Medulla oblongata (tissue), 1 donor: ENCODE measurements at regions not wholly inside any gene's neighbourhood (a gene's known extent, or its start where the extent isn't known, plus 50 kb on each side); places are given as distances from the start of the nearest gene placed in this dataset.

ENCODE experiments used
- DNase-seq: peaks from one replicate; pipeline ENCODE4 v3.0.0-alpha.2; 2015; ENCODE audit errors: extremely low spot score

- DNase-seq, result no peak
Observed at GRCh38 chr4:124219389-124219788, 493.1 kb downstream of the ANKRD50 start.

DNA sequence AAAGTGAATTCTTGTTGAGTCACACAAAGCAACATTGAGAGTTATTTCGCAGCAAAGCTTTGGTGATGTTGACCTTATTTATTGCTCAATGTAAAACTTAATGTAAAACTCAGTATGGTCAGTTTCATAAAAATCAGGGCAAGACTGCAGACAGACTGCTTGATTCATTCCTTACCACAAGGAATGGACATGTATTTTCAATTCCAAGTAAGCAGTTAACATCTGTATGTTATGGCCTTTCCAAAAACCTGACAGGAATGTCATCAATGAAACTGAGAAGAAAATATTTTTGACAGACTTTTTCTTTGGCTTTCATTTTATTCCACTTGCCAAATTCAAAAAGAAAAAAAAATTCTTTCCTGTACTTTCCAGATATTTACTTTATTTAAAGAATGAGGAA lies 488.3 kb downstream of the ANKRD50 start:
- DNase-seq, result no peak

DNA sequence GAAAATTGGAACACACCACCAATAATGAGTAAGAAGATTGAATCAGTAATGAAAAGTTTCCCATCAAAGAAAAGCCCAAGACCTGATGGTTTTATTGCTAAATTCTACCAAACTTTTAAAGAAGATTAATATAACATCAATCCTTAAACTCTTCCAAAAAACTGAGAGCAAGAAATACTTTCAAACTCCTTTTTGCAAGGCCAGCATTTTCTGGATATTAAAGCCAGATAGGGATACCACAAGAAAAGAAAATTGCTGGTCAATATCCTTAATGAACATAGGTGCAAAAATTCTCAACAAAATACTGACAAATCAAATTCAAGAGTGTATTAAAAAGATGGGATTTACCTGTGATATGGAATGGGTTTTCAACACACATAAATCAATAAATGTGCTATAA lies 484.6 kb downstream of the ANKRD50 start:
- no peak for DNase-seq

DNA sequence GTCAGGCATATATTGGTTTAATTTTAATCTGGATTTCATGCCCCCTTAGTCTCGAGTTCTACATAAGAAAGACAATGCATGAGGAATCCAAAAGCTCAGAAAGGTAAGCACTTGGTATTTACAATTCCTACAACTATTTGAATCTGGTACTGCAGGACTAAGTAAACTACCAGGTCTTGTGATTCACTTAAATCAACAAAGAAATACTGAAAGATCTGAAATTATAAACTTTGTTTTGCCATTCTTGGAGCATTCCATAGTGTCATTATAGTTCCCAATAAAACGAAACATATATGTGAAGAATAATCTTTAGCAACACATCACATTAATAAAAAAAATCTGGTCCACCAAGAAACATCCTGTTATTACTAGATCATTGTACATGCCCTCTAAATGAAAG lies 482.3 kb downstream of the ANKRD50 start:
- DNase-seq, result no peak

DNA sequence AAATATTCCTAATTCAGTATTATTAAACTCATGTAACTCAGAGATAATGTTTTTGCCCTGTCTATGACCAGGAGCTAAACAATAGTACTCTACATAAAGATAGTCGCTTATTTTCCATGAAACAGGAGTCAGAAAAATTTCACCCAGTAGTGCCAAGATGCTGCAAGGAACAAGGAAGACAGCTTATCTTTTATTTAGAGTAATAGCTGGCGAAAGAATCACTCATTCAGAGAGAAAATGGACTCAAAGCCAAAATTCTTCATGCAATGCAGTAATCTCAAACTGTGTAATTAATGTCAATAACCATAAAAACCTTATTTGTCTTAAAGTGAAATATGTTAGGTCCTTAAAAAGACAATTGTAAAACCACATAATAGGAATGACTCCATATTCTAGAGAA lies 477.8 kb downstream of the ANKRD50 start:
- DNase-seq, result no peak

GRCh38 chr4:124243671-124244366 lies 468.7 kb downstream of the ANKRD50 start:
- DNase-seq, result no peak

DNA sequence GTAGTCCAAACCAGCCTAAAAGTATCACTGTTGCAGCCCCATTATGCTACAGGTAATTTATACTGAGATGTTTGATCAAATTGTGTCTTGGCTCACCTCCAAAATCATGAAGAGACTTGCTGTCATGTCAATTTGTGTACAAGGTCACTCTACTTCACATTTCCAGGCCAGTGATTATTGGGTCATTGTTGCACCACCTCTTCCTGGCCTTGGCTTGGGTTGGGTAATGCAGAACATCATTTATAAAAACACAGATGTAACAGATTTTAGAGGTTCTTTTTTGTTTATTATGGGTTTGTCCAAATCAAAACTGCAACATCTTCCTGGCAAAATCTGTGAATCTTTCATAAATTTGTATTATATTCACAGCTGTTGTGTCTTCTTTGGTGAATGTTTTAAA lies 459.5 kb downstream of the ANKRD50 start:
- DNase-seq, result no peak

DNA sequence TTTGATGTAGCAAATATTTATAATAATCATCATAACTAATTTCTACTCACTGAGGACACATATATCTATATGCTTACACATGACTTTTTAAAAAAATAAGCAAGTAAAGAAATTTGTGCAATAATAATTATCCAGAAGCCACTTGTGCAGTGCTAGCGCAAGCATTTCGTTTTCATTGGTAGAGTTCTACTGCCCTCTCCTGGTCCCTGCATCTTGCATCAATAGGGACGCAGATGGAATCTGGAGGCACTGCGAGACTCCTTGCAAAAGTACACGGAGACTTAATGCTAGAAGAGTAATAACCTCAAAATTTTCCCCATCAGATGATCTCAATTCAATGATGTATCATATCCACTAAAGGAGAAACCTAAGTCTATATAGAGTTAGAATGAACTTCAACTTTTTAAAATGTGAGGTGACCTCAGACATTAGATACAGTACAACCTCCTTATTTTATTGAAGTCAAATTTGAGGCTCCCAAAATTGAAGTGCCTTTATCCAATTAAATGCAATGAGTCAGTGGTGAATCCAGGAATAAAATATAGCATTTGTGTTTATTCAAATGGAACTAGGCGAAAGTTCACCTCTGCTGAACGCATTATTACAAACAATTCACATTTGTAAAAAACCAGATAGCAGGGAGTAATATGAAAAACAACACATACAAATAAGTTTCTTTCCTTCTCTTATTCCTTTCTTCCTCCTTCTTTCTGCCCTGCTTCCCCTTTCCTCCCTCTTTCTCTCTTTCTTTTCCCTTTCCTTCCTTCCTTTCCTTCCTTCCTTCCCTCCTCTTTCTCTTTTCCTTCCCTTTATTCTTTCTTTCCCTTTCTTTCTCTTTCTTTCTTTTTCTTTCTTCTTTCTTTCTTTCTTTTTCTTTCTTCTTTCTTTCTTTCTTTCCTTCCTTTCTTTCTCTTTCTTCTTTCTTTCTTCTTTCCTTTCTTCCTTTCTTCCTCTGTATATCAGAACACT lies 450.0 kb downstream of the ANKRD50 start:
- peak; percentile 82 for DNase-seq

DNA sequence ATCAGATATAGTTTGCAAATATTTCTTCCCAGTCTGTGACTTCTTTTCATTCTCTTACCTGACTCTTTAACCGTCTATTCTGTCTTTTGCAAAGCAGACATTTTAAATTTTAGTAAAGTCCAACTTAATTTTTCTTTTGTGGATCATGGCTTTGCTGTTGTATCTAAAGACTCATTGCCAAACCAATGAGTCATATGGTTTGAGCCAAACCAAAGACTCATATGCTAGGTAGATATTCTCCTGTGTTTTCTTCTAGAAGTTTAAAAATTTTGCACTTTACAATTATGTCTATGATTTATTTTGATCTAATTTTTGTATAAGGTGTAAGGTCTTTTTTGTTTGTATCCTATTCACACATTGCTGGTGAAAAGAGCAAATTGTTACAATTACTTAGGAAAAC lies 446.8 kb downstream of the ANKRD50 start:
- DNase-seq, result no peak

DNA sequence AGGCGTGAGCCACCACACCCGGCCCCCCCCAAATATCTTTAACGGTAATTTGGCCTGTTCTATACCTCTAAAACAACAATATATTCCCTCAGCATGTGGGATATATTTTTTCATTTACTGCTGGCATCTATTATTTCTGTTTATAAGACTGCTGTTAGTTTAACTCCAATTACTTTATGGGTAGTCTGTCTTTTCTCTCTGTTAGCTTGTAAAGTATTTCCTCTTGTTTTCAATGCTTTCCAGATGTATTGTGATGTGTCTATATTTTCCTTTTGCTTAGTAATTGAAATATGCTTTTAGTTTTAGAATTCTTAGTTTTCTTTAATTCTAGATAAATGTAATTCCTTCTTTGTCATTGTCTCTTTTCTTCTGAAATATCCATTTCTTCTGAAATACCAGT lies 445.8 kb downstream of the ANKRD50 start:
- no peak for DNase-seq

GRCh38 chr4:124276461-124276860 lies 436.1 kb downstream of the ANKRD50 start:
- DNase-seq, result no peak

GRCh38 chr4:124277691-124278090 lies 434.8 kb downstream of the ANKRD50 start:
- no peak for DNase-seq

DNA sequence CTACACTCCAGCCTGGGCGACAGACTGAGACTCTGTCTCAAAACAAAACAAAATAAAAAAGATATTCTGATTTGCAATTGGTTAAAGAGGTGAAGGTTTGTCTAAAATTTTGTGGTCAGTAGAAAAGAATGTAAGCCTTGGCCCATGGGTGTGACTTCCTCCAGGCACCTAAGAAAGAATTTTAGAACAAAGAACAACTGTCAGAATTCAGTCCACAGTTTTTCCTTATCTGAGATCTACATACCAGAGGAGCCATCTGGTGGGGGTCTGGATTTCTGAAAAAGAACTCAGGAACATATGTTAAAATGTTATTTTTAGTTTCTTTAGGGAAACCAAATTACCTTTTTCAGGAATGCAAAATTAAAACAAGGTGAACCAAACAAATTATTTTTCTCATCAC lies 434.1 kb downstream of the ANKRD50 start:
- DNase-seq, result no peak

DNA sequence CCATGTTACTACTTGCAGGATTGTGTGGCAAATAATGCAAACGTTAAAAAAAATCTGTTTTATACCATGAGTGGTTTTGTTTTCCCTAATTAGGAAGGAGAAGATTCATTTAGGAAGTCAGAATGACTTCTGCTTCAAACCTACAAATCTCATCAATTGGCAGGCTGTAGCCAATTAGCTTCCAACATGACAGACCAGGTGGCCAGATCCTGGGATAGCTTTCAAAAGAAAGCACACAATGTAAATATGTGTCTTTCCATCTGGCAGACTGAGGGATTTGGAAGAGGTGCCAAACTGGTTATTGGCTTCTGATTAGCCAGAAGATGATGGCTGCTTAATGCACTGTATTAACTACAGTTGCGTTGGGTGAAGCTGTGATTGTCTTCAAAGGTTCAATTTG lies 432.8 kb downstream of the ANKRD50 start:
- DNase-seq, result no peak

DNA sequence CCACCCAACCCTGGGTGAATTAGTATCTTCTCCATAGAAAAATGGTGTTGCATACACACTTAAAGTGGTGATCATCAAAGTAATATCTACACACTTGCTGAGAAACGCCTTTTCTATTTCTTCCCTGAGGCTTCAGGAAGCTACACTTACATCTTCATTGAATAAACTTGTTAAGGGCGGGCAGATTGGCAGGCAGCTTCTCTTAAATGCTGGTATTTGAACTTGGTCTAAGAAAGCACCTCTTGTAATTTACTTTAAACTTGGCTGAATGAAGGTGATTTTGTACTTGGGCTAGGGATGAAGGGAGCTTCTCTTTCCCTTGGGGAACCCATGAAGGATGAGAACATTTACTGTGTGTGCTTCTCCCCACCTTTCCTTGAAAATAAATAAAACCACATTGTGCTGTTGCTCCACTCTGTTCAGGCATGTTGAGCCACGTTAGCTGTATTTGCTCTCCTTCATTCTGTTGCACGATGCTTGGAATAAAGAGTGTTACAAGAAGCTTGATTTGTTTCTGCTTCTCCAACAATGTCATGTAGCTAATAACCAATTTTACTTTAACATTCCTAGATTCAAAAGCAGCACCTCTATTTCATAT lies 430.1 kb downstream of the ANKRD50 start:
- no peak for DNase-seq

DNA sequence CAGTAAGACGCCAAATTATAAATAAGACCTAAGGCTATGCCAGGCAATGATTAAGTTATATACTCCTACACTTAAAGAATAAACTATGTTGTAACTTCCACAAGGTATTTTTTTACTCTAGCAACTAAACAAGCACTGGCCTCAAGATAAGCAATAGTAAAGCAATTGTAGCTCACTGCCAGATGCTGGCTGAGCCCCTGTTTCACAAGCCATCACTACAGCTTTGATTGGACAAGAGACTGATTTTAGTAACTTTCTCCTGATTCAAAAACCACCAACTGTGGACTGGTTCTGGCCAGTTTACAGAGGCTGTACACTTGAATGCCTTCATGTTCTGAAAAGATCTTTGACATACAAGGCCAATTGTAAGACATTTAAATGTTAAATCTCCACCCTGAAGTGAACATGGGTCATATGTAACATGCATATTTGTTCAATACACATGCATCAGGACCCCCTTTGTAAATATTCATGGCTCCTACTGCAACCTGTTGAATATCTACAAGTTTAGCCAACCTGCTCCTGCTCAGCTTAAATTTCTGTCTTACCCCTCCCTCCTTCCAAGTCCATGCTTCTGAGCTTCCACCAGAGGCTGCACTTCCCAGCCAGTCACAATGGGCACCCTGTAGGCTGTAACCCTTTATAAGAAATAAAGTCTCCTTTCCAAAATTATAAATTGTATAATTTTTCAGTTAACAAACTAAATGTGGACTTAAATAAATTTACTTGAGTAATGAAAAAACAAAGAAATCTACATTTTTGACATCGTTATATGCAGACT lies 423.6 kb downstream of the ANKRD50 start:
- no peak for DNase-seq

DNA sequence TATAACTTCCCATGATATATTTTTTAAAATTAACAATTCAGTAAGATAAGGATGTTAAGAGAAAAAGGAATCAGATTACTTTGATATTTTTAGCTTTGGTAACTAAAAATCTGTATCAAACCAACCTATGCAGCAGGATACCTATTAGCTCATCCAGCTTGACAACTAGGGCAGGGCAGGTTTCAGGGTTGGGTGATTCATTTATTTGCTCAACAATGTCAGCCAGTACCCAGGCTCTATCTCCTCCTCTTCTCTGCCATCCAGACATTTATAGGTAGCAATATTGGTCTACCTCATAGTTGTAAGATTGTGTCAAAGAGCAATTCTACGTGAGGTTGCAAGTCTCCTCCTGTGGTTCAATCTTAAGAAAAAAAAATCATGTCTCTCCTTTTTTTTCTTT lies 421.9 kb downstream of the ANKRD50 start:
- DNase-seq, result no peak

GRCh38 chr4:124295413-124295812 lies 417.1 kb downstream of the ANKRD50 start:
- no peak for DNase-seq

GRCh38 chr4:124304941-124305340 lies 407.6 kb downstream of the ANKRD50 start:
- DNase-seq, result no peak

GRCh38 chr4:124306352-124306751 lies 406.2 kb downstream of the ANKRD50 start:
- no peak for DNase-seq

- no peak for DNase-seq
Observed at GRCh38 chr4:124307143-124307542, 405.4 kb downstream of the ANKRD50 start.

- no peak for DNase-seq
Observed at GRCh38 chr4:124318292-124318691, 394.2 kb downstream of the ANKRD50 start.
